SIG-M5 treated with dmso at 0.1 percent for 504 hours (cell line): ENCODE measurements at regions not wholly inside any gene's neighbourhood (a gene's known extent, or its start where the extent isn't known, plus 50 kb on each side); places are given as distances from the start of the nearest gene placed in this dataset.
A peak's percentile ranks its signal among the peaks of the same experiment; 100 is the strongest.

ENCODE experiments used
- DNase-seq: peaks from one replicate; lab custom pipeline; 2025; ENCODE audit not compliant: unreplicated experiment; lab: John Stamatoyannopoulos, UW

DNA sequence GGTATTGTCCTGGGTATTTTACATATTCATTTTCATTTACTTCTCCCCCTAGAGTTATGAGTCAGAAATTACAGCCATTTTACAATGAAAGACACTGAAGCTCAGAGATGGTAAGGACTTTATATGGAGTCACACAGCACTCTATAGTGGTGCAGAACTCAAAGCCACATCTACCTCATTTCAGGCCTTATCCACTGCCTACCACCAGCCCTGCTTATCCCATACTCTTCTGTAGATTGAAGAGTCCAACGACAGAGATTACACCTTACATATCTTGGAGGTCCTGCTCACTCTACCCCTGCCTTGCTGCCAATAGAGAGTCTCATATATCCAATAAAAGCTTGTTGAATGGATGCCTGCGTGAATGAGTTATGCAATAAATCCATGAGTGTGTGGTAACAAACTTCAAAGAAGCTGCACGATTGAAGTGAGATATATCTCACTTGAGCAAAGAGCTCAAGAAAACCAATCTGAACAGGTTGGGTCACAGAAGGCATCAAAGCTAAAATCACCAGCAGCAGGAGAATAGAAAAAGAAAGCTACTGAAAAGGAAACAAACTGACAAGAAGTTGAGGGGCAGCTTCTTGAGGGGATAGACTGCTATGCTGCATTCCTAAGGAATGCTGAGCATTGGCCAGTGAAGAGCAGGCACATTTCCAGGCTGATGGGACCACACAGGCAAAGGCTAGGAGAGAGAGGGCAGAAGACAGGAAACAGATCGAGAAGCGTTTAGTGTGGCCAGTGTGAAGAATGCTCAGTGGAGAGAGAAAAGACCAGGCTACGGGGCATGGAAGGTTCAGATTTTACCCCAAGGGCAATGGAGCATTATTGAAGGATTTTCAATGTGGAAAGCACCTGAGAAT is 585.6 kb downstream of the DHX35 start:
- no peak for DNase-seq

- no peak for DNase-seq
Observed at GRCh38 chr20:39541136-39541803, 579.1 kb downstream of the DHX35 start.

- no peak for DNase-seq
Observed at GRCh38 chr20:39538317-39538716, 576.2 kb downstream of the DHX35 start.

DNA sequence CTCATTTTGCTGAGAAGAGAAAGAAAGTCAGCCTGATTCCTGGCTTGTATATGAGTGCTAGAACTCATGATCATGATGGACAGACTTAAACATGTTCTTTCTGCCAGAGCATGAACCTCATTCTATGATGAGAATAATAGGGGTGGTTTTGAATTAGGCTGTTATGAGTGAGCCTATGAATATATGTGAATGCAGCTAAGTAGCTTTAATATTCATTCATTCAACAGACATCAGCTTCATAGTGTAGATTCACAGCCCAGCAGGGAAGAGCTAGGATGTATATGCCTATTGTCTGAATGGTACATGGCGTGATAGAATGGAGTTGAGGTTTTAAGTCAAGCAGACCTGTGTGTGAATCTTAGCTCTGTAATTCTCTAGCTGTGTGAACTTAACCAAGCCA is 573.2 kb downstream of the DHX35 start:
- DNase-seq: no peak

GRCh38 chr20:39534846-39535245 is 572.7 kb downstream of the DHX35 start:
- DNase-seq: no peak

DNA sequence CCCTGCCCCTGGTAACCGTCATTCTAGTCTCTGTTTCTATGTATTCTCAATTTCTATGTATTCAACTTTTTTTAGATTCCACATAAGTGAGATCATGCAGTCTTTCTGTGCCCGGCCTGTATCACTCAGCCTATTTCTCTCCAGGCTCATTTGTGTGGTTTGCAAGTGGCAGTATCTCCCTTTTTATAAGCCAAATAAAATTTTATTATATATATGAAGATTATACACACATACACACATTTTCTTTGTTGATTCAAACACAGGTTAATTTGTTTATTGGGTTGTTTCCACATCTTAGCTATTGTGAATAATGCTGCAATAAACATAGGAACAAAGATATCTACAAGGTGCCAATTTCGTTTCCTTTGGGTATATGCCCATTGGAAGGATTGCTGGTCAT is 571.7 kb downstream of the DHX35 start:
- no peak for DNase-seq

GRCh38 chr20:39532205-39532604 is 570.1 kb downstream of the DHX35 start:
- no peak for DNase-seq

DNA sequence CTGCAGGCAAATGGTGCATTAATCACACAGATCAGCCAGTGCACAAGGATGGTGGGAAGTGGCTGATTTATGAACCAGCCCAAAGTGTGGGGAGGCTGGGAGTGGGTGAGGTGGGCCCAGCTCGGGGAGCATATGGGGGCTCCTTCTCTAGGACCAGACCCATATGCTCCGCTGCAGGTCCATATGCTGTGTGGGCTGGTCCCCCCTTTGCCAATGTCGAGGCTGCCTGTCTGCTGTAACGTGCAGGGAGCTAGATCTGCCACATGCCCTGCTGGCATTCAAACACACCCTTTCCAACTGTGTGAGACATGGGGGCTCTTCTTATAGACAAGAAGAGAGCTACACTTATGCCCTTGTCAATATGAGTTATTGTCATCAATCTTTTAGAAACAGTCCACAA is 566.3 kb downstream of the DHX35 start:
- no peak for DNase-seq

DNA sequence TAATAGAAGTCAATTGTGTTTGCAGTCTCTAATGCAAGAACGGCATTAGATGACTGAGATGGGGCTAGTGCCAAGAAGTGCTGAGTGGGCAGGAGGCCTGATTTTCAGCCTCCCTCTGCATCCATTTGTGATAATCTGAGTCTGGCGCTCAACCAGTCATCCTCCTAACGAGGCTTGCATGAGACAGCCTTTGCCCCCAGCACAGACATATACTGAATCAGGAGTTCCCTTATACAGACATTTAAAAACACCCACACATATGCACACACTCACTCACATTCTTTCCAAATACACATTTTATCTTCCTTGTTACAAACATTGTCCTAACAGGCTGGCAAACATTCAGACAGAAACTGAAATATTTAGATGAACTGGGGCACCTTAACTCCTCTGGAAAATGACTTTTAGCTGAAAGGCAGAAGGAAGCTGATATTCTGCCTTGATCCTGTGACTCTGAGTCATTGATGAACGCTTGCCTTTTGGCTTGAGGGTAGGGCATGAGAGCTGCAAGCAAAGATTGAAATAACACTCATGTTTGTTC is 562.3 kb downstream of the DHX35 start:
- DNase-seq: no peak

DNA sequence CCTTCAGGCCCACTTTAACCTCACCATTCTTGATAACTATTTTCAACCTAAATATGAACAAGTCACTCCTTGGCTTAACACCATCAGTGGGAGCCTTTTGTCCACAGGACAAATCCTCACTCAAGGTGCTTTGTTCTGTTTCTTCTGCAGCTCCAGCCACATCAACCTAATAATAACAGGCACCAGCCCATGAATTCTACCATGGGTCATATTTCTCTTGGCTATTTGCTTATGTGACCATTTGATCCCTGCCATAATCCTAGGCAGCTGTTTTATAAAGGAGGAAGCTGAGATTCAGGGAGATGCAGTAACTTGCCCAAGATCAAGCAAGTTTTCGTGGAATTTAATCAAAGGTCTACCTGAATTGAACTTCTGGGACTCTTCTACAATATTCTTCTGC is 561.3 kb downstream of the DHX35 start:
- DNase-seq: no peak

DNA sequence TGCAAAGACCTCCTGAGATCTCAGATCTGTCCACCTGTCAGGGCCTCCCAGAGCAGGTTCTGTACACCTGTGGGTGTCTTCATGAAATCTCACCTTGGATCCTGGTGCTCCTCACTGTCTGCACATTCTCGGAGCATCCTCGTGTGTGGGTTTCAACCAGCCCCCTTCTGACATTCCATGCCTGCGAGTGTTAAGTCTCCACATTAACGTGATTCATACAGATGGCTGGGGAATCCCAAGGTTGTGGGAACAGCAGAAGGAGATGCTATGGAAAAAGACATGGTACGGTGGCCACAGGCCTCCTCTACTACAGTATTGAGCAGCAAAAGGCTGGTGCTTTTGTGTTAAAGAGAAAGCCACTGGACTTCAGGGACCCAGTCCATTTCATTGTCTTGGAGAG is 556.5 kb downstream of the DHX35 start:
- DNase-seq: no peak

GRCh38 chr20:39516964-39517363 is 554.8 kb downstream of the DHX35 start:
- DNase-seq: peak; percentile 25

DNA sequence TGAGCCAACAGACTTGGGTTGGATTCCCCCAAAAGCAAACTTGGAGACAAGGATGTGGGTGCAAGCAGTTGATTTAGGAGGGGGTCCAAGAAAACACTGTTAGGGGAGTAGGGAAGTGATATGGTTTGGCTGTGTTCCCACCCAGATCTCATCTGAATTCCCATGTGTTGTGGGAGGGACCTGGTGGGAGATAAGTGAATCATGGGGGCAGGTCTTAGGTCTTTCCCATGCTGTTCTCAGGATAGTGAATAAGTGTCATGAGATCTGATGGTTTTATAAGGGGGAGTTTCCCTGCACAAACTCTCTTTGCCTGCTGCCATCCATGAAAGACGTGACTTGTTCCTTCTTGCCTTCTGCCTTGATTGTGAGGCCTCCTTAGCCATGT is 542.6 kb downstream of the DHX35 start:
- no peak for DNase-seq

- DNase-seq: no peak
Observed at GRCh38 chr20:39503902-39504709, 542.0 kb downstream of the DHX35 start.

- no peak for DNase-seq
Observed at GRCh38 chr20:39492223-39492797, 530.2 kb downstream of the DHX35 start.

GRCh38 chr20:39491711-39492110 is 529.6 kb downstream of the DHX35 start:
- no peak for DNase-seq

DNA sequence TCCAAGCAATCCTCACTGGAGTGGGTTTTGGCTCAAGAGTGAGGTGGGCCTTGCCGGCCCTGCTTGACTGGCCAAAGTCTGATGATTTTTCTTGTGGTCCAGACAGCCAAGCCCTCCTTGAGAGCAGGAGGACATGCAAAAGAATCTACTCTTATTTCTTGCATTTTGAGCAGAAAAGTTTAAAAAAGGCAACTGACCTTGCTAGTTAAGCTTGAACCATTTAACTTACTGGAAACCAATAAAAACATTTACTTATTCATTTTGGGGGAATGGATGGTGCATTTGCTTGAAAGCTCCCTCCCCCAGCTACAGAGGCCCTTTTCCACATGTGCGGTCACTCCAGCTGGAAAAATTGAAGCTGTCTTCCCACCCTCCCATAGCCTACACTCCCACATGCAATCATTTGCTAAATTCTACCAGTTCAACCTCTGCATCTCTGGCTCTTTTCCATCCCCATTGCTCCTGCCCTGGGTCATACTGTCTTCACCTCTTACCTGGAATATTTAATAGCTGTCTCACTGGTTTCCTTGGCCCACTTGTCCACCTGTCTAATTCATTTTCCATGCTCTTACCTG is 527.9 kb downstream of the DHX35 start:
- DNase-seq: no peak

- no peak for DNase-seq
Observed at GRCh38 chr20:39480276-39481043, 518.3 kb downstream of the DHX35 start.

DNA sequence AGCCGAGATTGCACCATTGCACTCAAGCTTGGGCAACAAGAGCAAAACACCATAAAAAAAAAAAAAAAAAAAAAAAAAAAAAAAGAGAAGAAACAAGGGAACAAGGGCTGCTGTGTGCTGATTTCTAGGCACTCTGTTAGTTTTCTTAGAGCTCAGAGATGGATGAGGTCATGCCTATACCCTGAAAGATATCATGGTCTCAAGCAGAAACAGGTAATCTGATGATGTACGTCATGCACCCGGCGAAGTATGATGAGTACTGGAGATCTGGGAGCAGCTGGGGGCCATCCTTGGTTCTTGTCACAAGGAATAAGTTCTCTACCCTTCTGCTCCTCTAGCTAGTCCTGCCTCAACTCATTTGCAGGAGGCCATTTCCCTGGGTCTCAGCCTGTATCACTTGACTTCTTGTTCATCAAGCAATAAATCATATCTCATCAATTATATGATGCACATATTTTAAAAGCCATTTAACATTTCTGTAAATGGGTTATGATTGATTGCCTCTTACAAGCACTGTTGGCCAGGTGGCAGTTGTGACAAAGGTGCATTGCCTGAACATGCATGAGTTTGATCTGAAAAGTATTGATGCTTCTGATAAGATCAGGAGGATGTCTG is 517.2 kb downstream of the DHX35 start:
- DNase-seq: no peak

- no peak for DNase-seq
Observed at GRCh38 chr20:39474879-39475278, 512.7 kb downstream of the DHX35 start.
